GM10248 (cell line): ENCODE measurements at regions not wholly inside any gene's neighbourhood (a gene's known extent, or its start where the extent isn't known, plus 50 kb on each side); places are given as distances from the start of the nearest gene placed in this dataset.
"Not testable (repeated sequence)": the region's sequence is repeated elsewhere in the genome, so short reads cannot be mapped to it uniquely, and the experiment has no call there.

Source experiments
- CTCF ChIA-PET: fragments of 300-600 bp; sonication (Branson Sonifier 250); formaldehyde crosslinking; extraction: SDS; loops from one replicate; lab custom pipeline; 2021; ENCODE audit warnings: antibody characterized with exemption; lab: Yijun Ruan, JAX
- POLR2A ChIA-PET: fragments of 350-650 bp; sonication (Branson Sonifier 250); formaldehyde crosslinking; extraction: SDS; loops from one replicate; lab custom pipeline; 2020; ENCODE audit warnings: antibody characterized with exemption; lab: Yijun Ruan, JAX
- DNase-seq: peaks from one replicate; pipeline ENCODE4 v3.0.0; 2012; ENCODE audit errors: extremely low spot score
- TF ChIP-seq, protein P1 (sequence below): IDR thresholded peaks from 2 replicates; pipeline ENCODE4 v1.5.1; 2012; ENCODE audit warnings: mild to moderate bottlenecking, low read depth; ENCODE audit errors: extremely low read depth, missing control alignments, control extremely low read depth

- CTCF ChIA-PET, result no interaction called here
- POLR2A ChIA-PET, result no interaction called here
- TF ChIP-seq, protein P1, sequence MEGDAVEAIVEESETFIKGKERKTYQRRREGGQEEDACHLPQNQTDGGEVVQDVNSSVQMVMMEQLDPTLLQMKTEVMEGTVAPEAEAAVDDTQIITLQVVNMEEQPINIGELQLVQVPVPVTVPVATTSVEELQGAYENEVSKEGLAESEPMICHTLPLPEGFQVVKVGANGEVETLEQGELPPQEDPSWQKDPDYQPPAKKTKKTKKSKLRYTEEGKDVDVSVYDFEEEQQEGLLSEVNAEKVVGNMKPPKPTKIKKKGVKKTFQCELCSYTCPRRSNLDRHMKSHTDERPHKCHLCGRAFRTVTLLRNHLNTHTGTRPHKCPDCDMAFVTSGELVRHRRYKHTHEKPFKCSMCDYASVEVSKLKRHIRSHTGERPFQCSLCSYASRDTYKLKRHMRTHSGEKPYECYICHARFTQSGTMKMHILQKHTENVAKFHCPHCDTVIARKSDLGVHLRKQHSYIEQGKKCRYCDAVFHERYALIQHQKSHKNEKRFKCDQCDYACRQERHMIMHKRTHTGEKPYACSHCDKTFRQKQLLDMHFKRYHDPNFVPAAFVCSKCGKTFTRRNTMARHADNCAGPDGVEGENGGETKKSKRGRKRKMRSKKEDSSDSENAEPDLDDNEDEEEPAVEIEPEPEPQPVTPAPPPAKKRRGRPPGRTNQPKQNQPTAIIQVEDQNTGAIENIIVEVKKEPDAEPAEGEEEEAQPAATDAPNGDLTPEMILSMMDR, result no peak
- DNase-seq, result no peak
These were observed 165.6 kb upstream of the WDFY3 start for GRCh38 chr4:85132117-85132516.

- POLR2A ChIA-PET, result no interaction called here
- no peak for DNase-seq
- CTCF ChIA-PET, result no interaction called here
- TF ChIP-seq, protein P1, result no peak
These were observed 166.1 kb upstream of the WDFY3 start for GRCh38 chr4:85132570-85132969.

DNA sequence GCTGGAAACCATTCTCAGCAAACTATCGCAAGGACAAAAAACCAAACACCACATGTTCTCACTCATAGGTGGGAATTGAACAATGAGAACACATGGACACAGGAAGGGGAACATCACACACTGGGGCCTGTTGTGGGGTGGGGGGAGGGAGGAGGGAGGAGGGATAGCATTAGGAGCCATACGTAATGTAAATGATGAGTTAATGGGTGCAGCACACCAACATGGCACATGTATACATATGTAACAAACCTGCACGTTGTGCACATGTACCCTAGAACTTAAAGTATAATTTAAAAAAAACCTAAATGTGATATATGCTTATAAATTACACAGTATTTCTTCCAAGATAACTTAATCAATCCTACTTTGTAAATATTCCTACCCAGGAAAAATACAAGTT is 173.3 kb upstream of the WDFY3 start:
- POLR2A ChIA-PET, DNase-seq: not testable (repeated sequence)
- CTCF ChIA-PET, result interaction anchor here (1.0 kb wide), 1 partner anchor 9 kb away, joined by 4 read pairs; no protein-coding TSS in a partner anchor

GRCh38 chr4:85142451-85142850 is 176.0 kb upstream of the WDFY3 start:
- CTCF ChIA-PET, result no interaction called here
- TF ChIP-seq, protein P1, result no peak
- POLR2A ChIA-PET, result no interaction called here
- DNase-seq, result no peak

DNA sequence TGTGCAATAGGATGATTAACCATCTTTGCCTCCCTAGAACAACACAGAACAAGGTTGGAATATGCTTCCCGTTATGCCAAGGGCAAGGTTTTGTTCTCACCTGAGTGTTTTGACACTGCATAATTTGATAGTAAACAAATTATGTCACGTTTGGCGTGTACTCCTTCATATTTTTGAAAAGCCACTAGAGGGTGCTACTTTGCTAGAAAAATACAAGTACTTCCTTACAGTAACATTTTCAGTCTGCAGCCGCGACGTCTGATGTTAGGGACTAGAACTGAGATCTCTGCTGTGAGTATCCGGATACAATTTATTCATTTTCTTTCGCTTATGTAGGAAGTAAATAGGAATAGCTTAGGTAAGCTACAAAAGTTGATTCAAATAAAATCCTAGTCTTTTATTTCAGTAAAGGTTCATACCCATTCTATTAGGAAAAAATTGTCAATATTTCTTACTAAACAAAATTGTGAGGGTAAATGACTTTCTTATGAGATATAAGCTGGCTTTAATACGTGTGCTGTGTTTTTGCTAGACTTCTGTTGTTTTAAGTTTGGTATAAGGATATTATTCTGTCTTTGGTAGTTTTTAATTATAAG is 181.1 kb upstream of the WDFY3 start:
- peak; percentile 43 for DNase-seq
- CTCF ChIA-PET, result interaction anchor here (0.6 to 5.3 kb wide), 18 partner anchors 8 to 898 kb away, joined by 3 to 23 read pairs (median 3); no protein-coding TSS in a partner anchor
- POLR2A ChIA-PET, result no interaction called here
- TF ChIP-seq, protein P1, result peak; percentile 67

GRCh38 chr4:85149676-85150075 is 183.2 kb upstream of the WDFY3 start:
- no peak for DNase-seq
- ChIA-PET CTCF (interaction anchor here (0.7 to 5.3 kb wide), 6 partner anchors 10 to 892 kb away, joined by 3 to 23 read pairs (median 4); no protein-coding TSS in a partner anchor), POLR2A (no interaction called here)
- TF ChIP-seq, protein P1, result no peak

DNA sequence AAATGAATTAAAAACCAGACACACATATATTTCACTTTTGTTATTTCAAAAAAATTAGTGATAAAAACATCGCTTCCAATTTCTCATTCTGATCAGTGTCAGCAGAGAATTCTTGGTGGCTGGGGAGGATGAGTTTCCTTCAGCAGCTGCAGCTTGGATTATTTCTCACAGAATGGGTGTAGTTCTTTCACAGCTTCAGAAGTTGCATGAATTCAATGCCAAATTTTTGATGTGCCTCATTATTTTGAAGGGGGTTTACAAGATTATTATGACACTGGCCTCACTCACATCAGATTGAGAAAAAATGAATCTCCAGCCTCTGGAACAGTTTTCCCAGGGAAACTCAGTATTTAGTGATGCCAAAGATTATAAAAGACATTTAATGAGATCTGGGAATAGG is 184.9 kb upstream of the WDFY3 start:
- ChIA-PET CTCF (interaction anchor here (1.1 kb wide), 1 partner anchor 892 kb away, joined by 3 read pairs; no protein-coding TSS in a partner anchor), POLR2A (no interaction called here)
- DNase-seq, result no peak
- TF ChIP-seq, protein P1, result no peak
